Inflammatory macrophage treated with lipopolysaccharide for 4 hours (primary cell): ENCODE measurements at regions not wholly inside any gene's neighbourhood (a gene's known extent, or its start where the extent isn't known, plus 50 kb on each side); places are given as distances from the start of the nearest gene placed in this dataset.
"Not testable (repeated sequence)": the region's sequence is repeated elsewhere in the genome, so short reads cannot be mapped to it uniquely, and the experiment has no call there.

ENCODE experiments used
- DNase-seq: peaks from one replicate; pipeline ENCODE4 v3.0.0-alpha.2; 2020

- no peak for DNase-seq
Measured at GRCh38 chr15:77909182-77909940, 168.2 kb downstream of the TBC1D2B start.

DNA sequence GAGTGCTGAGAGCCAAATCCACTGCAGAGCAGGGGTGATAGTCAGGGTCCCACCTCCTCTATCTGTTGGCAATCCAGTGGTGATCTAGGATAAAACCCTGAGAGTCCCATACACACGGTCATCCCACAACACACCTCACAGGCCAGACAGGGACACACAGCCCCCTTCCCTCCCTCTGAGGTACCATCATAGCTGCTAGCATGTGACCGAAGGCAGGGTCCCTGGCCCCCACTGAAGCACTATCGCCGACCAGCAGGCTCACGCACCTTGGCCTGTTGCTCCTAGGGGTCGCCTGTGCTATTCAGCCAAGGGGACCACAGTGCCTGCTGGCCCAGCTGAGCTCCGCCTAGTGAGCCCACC lies 168.8 kb downstream of the TBC1D2B start:
- not testable (repeated sequence) for DNase-seq

DNA sequence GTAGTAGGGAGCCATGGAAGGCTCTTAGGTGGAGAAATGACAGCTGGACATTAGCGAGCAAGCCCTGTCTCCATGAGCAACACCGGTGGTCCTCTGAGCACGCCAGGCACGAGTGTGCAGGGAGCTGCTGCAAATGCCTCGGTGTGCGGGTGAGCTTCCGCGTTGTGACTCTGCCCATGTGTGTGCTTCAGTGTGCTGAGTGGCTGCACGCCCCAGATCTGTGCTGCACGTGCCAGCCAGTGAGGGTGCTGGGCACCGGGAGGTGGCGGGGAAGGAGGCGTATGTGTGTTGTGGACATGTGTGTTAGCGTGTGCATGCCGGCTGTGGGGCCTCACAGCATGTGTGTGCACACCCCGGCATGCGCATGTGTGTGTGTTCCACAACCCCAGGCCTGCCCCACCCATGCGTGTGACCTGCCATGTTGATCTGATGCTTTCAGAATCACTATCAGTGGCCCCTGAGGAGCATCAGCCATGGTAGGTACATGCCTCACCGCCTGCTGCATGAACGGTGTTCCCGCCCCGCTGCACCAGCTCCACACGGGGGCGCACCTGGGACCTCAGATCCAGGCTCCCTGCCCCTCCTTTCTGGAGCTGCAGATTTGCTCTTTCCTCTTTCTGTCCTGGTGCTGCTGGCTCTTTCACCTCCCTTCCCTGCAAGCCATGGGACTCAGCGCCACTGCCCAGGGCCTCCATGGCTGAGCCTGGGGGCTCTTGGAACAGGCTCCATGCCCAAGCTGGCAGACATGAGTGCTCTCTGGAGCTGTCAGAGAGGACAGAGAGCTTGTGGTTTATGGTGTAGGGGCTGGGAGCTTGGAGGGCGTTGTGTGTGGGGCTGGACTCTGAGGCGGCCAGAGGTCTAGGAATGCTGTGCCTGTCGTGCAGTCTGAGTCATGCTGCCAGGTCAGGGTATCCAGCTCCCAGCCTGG lies 169.4 kb downstream of the TBC1D2B start:
- DNase-seq, result peak; percentile 65

DNA sequence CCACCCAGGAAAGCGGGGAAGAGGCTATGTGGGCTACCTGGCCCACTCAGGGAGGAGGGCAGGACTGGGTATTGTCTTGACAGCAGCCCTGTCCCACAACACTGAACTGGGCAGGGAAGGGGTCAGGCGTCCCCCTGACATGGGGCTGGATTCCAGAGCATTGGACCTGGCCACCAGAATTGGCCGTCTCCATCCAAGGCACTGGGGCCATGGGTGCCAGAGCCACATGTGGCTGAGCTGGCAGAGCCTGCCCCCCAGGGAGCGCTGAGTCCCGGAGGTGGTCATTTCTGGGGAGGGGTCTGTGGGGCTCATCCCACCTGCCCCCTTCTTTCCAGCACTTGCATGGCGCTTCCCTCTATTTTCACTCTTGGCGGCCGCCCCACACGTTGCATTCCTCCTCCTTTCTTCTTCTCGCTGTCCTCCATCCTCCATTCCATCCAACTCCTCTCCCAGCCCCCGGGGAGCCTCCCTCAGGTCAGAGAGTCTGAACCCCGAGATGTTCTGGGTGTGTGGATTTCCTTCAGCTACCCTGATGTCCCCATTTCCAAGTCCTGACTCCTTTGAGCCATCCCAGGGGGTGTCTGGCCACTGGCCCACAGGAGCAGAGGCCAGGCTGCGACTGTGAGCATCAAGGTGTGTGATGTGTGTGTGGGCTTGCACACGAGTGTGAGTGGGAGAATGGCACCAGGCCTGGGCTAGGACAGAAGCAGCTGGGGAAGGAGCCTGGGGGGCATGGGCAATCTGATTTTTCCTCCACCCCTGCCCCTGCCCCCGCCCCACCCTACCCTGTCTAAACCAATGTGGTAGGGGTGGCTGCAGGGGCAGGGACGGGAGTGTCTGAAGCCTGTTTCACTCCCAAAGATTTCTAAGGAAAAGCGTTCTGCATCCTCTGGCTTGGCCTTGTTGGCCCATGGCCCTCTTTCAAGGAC lies 171.2 kb downstream of the TBC1D2B start:
- DNase-seq, result not testable (repeated sequence)

- no peak for DNase-seq
Measured at GRCh38 chr15:77905301-77905920, 172.1 kb downstream of the TBC1D2B start.

DNA sequence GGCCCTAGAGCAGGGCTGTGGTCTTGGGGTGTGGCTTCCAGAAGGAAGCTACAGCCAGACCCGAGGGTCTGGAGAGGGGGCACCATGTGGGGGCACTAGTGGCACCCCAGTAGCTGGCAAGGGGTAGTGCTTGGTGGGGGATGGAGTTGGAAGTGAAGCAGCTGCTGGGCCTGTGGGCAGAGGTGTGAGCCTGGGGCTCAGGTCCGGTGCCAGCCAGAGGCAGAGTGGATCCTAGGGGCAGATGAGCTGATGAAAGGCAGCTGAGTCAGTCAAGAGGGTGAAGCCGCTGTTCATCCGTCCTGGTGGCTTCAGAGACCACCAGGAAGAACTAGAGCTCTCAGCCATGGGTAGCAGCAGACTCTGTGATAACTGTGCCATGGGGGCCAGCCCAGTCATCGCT lies 172.6 kb downstream of the TBC1D2B start:
- no peak for DNase-seq

- no peak for DNase-seq
Measured at GRCh38 chr15:77904436-77904821, 173.1 kb downstream of the TBC1D2B start.

DNA sequence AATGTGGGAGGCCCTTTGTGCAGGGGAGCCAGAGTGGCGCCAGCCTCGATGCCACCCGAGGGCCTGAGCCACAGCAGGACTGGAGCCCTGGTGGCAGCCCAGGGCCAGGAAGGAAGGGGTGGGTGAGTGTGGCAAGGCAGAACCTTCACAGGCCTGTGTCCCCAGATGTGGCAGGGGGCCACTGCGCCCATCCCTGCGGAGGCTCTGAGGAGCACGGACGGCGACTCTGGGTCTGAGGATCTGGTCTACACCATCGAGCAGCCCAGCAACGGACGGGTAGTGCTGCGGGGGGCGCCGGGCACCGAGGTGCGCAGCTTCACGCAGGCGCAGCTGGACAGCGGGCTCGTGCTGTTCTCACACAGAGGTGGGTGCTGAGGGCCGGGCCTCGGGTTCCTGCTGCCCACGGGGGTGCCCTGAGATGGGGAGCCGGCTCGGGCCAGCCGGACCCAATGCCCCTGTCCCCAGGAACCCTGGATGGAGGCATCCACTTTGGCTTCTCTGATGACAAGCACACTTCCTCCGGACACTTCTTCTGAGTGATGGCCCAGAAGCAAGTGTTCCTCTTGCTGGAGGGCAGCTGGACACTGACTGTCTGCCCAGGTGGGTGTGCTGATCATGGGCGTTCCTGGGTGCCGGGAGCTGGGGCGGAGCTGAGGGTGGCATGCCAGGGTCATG lies 173.6 kb downstream of the TBC1D2B start:
- DNase-seq, result not testable (repeated sequence)

DNA sequence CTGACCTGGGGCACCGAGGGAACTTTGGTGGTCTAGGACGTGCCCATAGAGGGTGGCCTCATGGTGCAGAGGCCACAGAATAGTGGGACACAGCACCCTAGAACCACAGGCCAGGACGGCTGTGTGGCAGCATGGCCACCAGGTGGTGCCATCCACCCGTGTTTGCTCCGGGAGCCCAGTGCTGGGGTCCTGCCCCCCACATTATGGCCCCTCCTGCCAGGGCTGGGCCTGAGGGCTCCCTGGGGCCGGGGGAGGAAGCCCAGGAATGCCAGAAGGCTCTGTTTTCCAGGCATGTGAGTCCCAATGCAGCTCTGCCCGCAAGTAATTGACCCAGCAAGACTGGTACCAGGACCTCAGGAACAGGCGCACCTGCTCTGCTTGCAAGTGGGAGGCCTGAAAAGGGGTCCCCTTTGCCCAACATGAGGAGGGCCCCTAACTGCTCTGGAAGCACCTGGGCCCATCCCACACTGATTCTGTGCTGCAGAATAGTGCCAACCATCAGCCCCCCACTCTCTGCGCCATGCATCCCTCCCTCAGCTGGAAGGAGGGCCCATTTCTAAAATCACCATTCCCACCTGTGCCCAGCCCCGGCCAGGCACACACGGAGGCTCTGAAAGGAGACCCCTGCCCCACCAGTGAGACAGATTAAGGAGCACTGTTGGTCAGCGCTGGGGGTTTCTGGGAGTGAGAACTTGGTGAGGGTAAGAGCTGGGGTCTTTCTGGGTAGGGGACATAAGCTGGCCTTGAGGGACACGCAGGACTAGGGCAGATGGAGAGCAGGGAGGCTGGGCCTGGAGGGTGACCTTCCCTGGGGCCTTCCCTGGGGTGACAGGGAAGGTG lies 174.4 kb downstream of the TBC1D2B start:
- not testable (repeated sequence) for DNase-seq

DNA sequence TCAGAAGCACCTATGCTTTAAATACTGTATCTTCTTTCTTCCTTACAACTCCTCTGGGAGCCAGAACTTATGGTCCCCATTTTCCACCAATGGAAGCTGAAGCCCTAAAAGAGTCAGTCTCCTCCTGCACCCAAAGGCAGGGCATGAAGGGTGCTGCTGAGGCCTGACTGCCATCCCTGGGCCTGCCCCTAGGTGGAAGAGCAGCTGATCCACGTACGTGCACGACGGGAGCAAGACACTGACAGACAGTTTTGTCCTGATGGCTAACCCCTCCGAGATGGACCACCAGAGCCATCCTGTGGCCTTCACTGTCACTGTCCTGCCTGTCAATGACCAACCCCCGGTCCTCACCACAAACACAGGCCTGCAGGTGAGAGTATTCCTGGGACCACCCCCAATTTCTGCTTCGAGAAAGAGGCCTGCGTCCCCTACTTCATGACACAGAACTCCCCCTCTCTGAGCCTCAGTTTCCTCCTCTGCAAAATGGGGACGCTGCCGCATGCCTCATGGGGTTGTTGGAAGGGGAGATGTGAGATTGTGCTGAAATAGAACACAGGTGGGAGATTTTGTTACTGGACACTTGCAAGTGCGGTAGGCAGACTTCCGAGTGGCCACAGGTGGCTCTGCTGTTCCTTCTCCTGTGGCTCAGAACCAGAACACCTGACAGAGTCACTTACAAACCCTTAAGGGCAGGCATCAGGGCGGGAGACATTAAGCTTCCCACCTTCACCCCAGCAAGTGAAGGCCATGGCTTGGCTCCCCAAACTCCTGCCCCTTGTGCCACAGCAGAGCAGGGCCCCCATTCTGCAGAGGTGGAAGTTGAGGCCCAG lies 175.4 kb downstream of the TBC1D2B start:
- no peak for DNase-seq

DNA sequence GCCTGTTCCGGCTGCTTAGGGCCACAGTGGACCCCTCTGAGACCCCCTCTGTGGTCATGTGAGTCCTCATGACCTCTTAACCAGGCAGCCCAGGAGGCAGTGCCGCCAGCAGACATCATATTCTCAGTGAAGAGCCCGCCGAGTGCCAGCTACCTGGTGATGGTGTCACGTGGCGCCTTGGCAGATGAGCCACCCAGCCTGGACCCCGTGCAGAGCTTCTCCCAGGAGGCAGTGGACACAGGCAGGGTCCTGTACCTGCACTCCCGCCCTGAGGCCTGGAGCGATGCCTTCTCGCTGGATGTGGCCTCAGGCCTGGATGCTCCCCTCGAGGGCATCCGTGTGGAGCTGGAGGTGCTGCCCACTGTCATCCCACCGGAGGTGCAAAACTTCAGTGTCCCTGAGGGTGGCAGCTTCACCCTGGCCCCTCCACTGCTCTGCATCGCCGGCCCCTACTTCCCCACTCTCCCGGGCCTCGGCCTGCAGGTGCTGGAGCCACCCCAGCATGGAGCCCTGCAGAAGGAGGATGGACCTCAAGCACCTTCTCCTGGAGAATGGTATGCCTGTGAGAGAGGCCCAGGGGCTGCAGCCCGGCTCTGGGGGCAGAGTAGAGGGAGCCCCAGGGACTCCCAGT lies 176.1 kb downstream of the TBC1D2B start:
- DNase-seq, result no peak

DNA sequence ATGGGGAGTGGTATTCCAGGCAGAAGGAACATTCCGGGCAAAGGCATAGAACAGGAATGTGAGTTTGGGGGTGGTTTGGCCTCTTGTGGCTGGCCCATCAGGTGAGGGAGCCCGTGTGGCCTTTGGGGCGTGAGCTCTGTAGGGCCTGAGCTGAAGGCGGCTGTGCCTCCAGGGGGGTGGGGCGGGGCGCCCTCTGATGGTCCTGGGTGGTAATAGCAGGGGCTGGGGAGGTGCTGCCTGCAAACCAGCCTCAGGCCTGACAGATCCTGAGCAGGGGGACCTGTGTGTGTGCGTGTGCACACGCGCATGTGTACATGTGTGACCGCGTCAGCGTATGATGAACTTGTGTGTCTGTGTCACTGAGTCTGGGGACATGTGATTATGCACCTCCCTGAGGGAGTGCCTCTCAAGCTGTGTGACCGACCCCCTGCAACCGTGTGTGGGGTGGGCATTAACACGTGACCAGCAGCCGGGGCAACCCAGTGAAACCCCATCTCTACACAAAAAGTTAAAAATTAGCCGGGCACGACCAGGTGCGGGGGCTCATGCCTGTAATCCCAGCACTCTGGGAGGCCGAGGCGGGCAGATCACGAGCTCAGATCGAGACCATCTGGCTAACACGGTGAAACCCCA lies 177.1 kb downstream of the TBC1D2B start:
- DNase-seq, result peak; percentile 21

- not testable (repeated sequence) for DNase-seq
Measured at GRCh38 chr15:77899776-77900175, 177.7 kb downstream of the TBC1D2B start.

- DNase-seq, result no peak
Measured at GRCh38 chr15:77898811-77899730, 178.4 kb downstream of the TBC1D2B start.

GRCh38 chr15:77897896-77898406 lies 179.6 kb downstream of the TBC1D2B start:
- no peak for DNase-seq

DNA sequence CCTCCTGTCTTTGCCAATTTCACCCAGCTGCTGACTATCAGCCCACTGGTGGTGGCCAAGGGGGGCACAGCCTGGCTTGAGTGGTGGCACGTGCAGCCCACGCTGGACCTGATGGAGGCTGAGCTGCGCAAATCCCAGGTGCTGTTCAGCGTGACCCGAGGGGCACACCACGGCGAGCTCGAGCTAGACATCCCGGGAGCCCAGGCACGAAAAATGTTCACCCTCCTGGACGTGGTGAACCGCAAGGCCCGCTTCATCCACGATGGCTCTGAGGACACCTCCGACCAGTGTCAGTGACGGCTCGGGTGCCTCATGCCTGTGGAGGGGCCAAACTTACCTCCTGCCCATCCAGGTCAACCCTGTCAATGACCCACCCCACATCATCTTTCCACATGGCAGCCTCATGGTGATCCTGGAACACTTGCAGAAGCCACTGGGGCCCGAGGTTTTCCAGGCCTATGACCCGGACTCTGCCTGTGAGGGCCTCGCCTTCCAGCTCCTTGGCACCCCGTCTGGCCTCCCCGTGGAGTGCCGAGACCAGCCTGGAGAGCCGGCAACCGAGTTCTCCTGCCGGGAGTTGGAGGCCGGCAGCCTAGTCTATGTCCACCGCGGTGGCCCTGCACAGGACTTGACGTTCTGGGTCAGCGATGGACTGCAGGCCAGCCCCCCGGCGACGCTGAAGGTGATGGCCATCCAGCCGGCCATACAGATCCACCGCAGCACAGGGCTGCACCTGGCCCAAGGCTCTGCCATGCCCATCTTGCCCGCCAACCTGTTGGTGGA lies 180.2 kb downstream of the TBC1D2B start:
- DNase-seq, result not testable (repeated sequence)
